ENCODE measurements at regions not wholly inside any gene's neighbourhood (a gene's known extent, or its start where the extent isn't known, plus 50 kb on each side); places are given as distances from the start of the nearest gene placed in this dataset.

- Mint-ChIP-seq H3K27ac (ENCODE audit: low read depth, unreplicated experiment) (no peak overlapping the region), H3K36me3 (ENCODE audit: insufficient read depth, unreplicated experiment) (no peaks in the 10 kb centered on the region), H3K9me3 (ENCODE audit: unreplicated experiment) (no peaks in the 10 kb centered on the region), H3K27me3 (ENCODE audit: insufficient read depth, unreplicated experiment) (no peaks in the 10 kb centered on the region), H3K4me3 (ENCODE audit: unreplicated experiment) (no peak overlapping the region), H3K4me1 (ENCODE audit: insufficient read depth, unreplicated experiment) (no peaks in the 10 kb centered on the region)
- DNase-seq (ENCODE audit: unreplicated experiment) = no peak
- ChIA-PET POLR2A (no interaction called here), CTCF (interaction anchor here (1.9 kb wide), 1 partner anchor 19 kb away, joined by 5 read pairs; no protein-coding TSS in a partner anchor)
- no TSS peak for BruUV-seq (replicated peaks)
- TF ChIP-seq CTCF (IDR thresholded peaks at IDR 0.05; ENCODE audit: unreplicated experiment) = no peak
- intact Hi-C loops (cut with micrococcal nuclease) = no loop called here
These were observed 369.0 kb upstream of the TMTC1 start for GRCh38 chr12:30152705-30153104.

- H3K4me3 Mint-ChIP-seq (ENCODE audit: unreplicated experiment) = no peak overlapping the region
- H3K4me1 Mint-ChIP-seq (ENCODE audit: insufficient read depth, unreplicated experiment) = no peaks in the 10 kb centered on the region
- no peaks in the 10 kb centered on the region for H3K9me3 Mint-ChIP-seq (ENCODE audit: unreplicated experiment)
- TF ChIP-seq CTCF (IDR thresholded peaks at IDR 0.05; ENCODE audit: unreplicated experiment) = no peak
- ChIA-PET POLR2A (no interaction called here), CTCF (interaction anchor here (0.6 to 0.8 kb wide), 2 partner anchors 9 to 730 kb away, joined by 3 to 5 read pairs; no protein-coding TSS in a partner anchor)
- DNase-seq (ENCODE audit: unreplicated experiment) = no peak
- H3K27me3 Mint-ChIP-seq (ENCODE audit: insufficient read depth, unreplicated experiment) = no peaks in the 10 kb centered on the region
- no TSS peak for BruUV-seq (replicated peaks)
- H3K27ac Mint-ChIP-seq (ENCODE audit: low read depth, unreplicated experiment) = no peak overlapping the region
- intact Hi-C loops (cut with micrococcal nuclease) = no loop called here
- H3K36me3 Mint-ChIP-seq (ENCODE audit: insufficient read depth, unreplicated experiment) = no peaks in the 10 kb centered on the region
These were observed 368.1 kb upstream of the TMTC1 start for GRCh38 chr12:30151831-30152230.

- no peaks in the 10 kb centered on the region for H3K9me3 Mint-ChIP-seq (ENCODE audit: unreplicated experiment)
- H3K4me1 Mint-ChIP-seq (ENCODE audit: insufficient read depth, unreplicated experiment) = no peaks in the 10 kb centered on the region
- no peak overlapping the region for H3K27ac Mint-ChIP-seq (ENCODE audit: low read depth, unreplicated experiment)
- ChIA-PET POLR2A (interaction anchor here (1.2 kb wide), 1 partner anchor 13 kb away, joined by 3 read pairs; no protein-coding TSS in a partner anchor), CTCF (interaction anchor here (1.2 kb wide), 1 partner anchor 627 kb away, joined by 4 read pairs; no protein-coding TSS in a partner anchor)
- no peaks in the 10 kb centered on the region for H3K27me3 Mint-ChIP-seq (ENCODE audit: insufficient read depth, unreplicated experiment)
- no TSS peak for BruUV-seq (replicated peaks)
- H3K36me3 Mint-ChIP-seq (ENCODE audit: insufficient read depth, unreplicated experiment) = no peaks in the 10 kb centered on the region
- DNase-seq (ENCODE audit: unreplicated experiment) = no peak
- TF ChIP-seq CTCF (IDR thresholded peaks at IDR 0.05; ENCODE audit: unreplicated experiment) = no peak
- H3K4me3 Mint-ChIP-seq (ENCODE audit: unreplicated experiment) = no peak overlapping the region
- intact Hi-C loops (cut with micrococcal nuclease) = no loop called here
These were observed 362.8 kb upstream of the TMTC1 start for GRCh38 chr12:30146561-30146960.

- ChIA-PET POLR2A (interaction anchor here (0.7 kb wide), 1 partner anchor 10 kb away, joined by 3 read pairs; no protein-coding TSS in a partner anchor), CTCF (interaction anchor here (0.7 to 1.2 kb wide), 3 partner anchors 33 to 626 kb away, joined by 4 read pairs; no protein-coding TSS in a partner anchor)
- no peak for DNase-seq (ENCODE audit: unreplicated experiment)
- H3K4me3 Mint-ChIP-seq (ENCODE audit: unreplicated experiment) = no peak overlapping the region
- BruUV-seq (replicated peaks) = no TSS peak
- H3K27ac Mint-ChIP-seq (ENCODE audit: low read depth, unreplicated experiment) = no peak overlapping the region
- no peaks in the 10 kb centered on the region for H3K9me3 Mint-ChIP-seq (ENCODE audit: unreplicated experiment)
- TF ChIP-seq CTCF (IDR thresholded peaks at IDR 0.05; ENCODE audit: unreplicated experiment) = no peak
- intact Hi-C loops (cut with micrococcal nuclease) = no loop called here
- H3K36me3 Mint-ChIP-seq (ENCODE audit: insufficient read depth, unreplicated experiment) = no peaks in the 10 kb centered on the region
- no peaks in the 10 kb centered on the region for H3K27me3 Mint-ChIP-seq (ENCODE audit: insufficient read depth, unreplicated experiment)
- H3K4me1 Mint-ChIP-seq (ENCODE audit: insufficient read depth, unreplicated experiment) = no peaks in the 10 kb centered on the region
These were observed 361.9 kb upstream of the TMTC1 start for GRCh38 chr12:30145684-30146032.

All from MCF 10A (cell line).